Tibial artery (tissue), 4 donors: ENCODE measurements at regions not wholly inside any gene's neighbourhood (a gene's known extent, or its start where the extent isn't known, plus 50 kb on each side); places are given as distances from the start of the nearest gene placed in this dataset.

Experiments used
- DNase-seq, 2 donors: peaks; one replicate each; pipeline ENCODE4 v3.0.0-alpha.2; 2019
- H3K27ac ChIP-seq, 2 donors: fragments of 200-600 bp; sonication (generic) in 1 of 2; 1 replicate in 1 of 2; 2 replicates in 1 of 2; pipeline ENCODE4 v1.5.1; 2018 to 2019; ENCODE audit warnings: mild to moderate bottlenecking in 1 of 2
- H3K27me3 ChIP-seq, 2 donors: fragments of 200-600 bp; sonication (generic) in 1 of 2; one replicate each; pipeline versions ENCODE4 v1.5.1 to v1.6.0; 2016 to 2019
- H3K36me3 ChIP-seq, 3 donors: fragments of 200-600 bp; sonication (generic) in 2 of 3; one replicate each; pipeline ENCODE4 v1.5.1; 2016 to 2019; ENCODE audit warnings: mild to moderate bottlenecking in 2 of 3
- H3K4me1 ChIP-seq, 4 donors: fragments of 200-600 bp; sonication (generic) in 2 of 4; 1 replicate in 3 of 4; 2 replicates in 1 of 4; pipeline ENCODE4 v1.5.1; 2016 to 2019
- H3K4me3 ChIP-seq, 2 donors: fragments of 200-600 bp; sonication (generic) in 1 of 2; 1 replicate in 1 of 2; 2 replicates in 1 of 2; pipeline ENCODE4 v1.5.1; 2018 to 2019; ENCODE audit warnings: mild to moderate bottlenecking in 2 of 2
- H3K9me3 ChIP-seq, 3 donors: fragments of 200-600 bp; sonication (generic) in 1 of 3; one replicate each; pipeline ENCODE4 v1.5.1; 2016 to 2019
- intact Hi-C: fragments of 100-400 bp; cut with DNase I; formaldehyde crosslinking; loops from one replicate; pipeline ENCODE4 v1.15.0; 2023; ENCODE audit warnings: low total_unique reads
- TF ChIP-seq, protein P1 (sequence below), 2 experiments: fragments of 200-600 bp in 1 of 2; fragments of 450-650 bp in 1 of 2; IDR thresholded peaks; one replicate each; pipeline ENCODE4 v1.5.1; 2017 to 2019; ENCODE audit warnings: antibody characterized with exemption in 2 of 2, mild to moderate bottlenecking in 1 of 2, moderate library complexity in 1 of 2

DNA sequence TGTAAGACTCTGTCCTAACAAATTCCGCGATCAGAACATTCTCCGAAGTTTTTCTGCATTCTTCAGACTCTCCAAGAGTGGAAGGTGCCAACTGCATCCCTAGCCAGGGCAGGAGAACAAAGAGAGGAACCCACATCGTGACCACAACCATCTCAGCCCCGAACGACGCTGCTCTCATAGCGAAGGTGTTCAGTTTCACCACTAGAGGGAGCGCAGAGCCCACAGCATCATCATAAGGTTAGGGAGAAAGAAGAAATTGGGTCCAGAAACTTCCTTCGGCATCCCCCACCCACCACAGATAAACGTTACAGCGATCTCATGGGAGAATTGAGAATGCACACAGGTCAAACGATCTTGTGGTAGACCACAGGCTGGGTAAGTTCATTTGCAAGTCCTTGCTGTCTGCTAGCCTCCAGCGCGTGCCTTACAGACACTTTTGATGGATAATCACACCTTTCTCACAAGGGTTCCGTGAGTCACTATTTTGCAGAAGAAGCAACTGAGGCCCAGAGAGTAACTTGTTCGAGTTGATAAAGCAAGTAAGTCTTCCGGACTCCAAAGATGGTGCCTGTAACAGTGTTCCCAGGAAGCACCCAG is 53.7 kb upstream of the ARL4C start:
- no peak overlapping the region for H3K27ac ChIP-seq
- H3K4me3 ChIP-seq, result no peak overlapping the region

DNA sequence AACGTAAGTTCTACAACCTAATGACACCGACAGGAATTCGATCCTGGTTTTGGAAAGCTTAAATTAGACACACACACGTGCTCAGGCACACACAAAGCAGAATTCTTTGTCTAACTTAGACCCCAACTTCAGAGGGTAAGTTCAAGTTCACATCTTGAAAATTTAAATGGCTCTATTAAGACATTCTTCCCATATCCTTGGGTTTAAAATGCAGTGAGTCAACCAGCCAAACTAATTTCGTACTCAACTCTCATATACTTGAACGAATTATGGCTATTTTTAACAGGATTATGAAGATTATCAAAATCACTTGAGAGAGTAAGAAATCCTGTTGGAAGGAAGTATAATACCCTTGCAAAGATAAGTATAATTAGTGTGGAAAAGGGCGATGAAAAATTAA is 53.2 kb upstream of the ARL4C start:
- Histone ChIP-seq H3K4me3 (no peak overlapping the region), H3K36me3 (no peaks in the 10 kb centered on the region), H3K27me3 (peaks cover 0 to 31% of the 10 kb centered on the region in 2 donors), H3K9me3 (no peaks in the 10 kb centered on the region), H3K27ac (no peak overlapping the region), H3K4me1 (peaks cover 0 to 1% (median 0%) of the 10 kb centered on the region in 4 donors)
- intact Hi-C loops, result loop anchor here (5.0 kb wide), 1 partner anchor 557 kb away; no protein-coding TSS in a partner anchor
- TF ChIP-seq, protein P1, sequence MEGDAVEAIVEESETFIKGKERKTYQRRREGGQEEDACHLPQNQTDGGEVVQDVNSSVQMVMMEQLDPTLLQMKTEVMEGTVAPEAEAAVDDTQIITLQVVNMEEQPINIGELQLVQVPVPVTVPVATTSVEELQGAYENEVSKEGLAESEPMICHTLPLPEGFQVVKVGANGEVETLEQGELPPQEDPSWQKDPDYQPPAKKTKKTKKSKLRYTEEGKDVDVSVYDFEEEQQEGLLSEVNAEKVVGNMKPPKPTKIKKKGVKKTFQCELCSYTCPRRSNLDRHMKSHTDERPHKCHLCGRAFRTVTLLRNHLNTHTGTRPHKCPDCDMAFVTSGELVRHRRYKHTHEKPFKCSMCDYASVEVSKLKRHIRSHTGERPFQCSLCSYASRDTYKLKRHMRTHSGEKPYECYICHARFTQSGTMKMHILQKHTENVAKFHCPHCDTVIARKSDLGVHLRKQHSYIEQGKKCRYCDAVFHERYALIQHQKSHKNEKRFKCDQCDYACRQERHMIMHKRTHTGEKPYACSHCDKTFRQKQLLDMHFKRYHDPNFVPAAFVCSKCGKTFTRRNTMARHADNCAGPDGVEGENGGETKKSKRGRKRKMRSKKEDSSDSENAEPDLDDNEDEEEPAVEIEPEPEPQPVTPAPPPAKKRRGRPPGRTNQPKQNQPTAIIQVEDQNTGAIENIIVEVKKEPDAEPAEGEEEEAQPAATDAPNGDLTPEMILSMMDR (IDR thresholded peaks at IDR 0.05), result no peak
- no peak for DNase-seq

More for the DNA sequence above, 53.7 kb upstream of the ARL4C start:
- peak; percentile 57 to 77 for DNase-seq
- intact Hi-C loops, result loop anchor here (5.0 kb wide), 1 partner anchor 557 kb away; no protein-coding TSS in a partner anchor
- Histone ChIP-seq H3K9me3 (no peaks in the 10 kb centered on the region), H3K27me3 (peaks cover 0 to 26% of the 10 kb centered on the region in 2 donors), H3K36me3 (no peaks in the 10 kb centered on the region), H3K4me1 (no peaks in the 10 kb centered on the region)
- TF ChIP-seq, protein P1 (IDR thresholded peaks at IDR 0.05), result peak; percentile 92 to 93

- DNase-seq, result no peak
- intact Hi-C loops, result no loop called here
- H3K9me3 ChIP-seq, result no peaks in the 10 kb centered on the region
- H3K27ac ChIP-seq, result no peak overlapping the region
- H3K4me3 ChIP-seq, result no peak overlapping the region
- peaks cover 0 to 35% of the 10 kb centered on the region in 2 donors for H3K27me3 ChIP-seq
- H3K36me3 ChIP-seq, result no peaks in the 10 kb centered on the region
- TF ChIP-seq, protein P1 (IDR thresholded peaks at IDR 0.05), result no peak
- H3K4me1 ChIP-seq, result peaks cover 0 to 4% (median 0%) of the 10 kb centered on the region in 4 donors
Measured at GRCh38 chr2:234548695-234549420, 52.0 kb upstream of the ARL4C start.

DNA sequence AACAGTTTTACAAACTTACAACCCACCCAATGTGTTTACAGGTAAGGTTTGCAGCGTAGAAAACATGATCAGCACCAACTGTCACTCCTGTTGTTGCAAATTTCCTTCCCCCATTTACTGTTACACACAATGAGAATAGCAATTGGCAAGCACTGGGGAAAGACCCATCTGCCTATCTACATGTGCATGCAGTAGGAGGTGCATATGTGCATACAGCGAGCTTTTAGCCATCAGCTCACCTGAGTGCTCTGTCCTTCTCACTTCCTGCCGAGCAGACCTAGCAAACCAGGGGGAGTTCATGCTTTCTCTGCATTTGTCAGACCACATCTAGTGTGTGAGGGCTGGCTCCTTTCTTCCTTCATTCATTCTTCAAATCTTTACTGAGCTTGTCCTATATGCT is 49.9 kb upstream of the ARL4C start:
- H3K4me3 ChIP-seq, result no peak overlapping the region
- DNase-seq, result no peak
- H3K27ac ChIP-seq, result no peak overlapping the region
- no peaks in the 10 kb centered on the region for H3K36me3 ChIP-seq
- H3K9me3 ChIP-seq, result no peaks in the 10 kb centered on the region
- intact Hi-C loops, result no loop called here
- TF ChIP-seq, protein P1 (IDR thresholded peaks at IDR 0.05), result no peak
- H3K4me1 ChIP-seq, result peaks cover 0 to 4% (median 0%) of the 10 kb centered on the region in 4 donors
- peaks cover 0 to 35% of the 10 kb centered on the region in 2 donors for H3K27me3 ChIP-seq
